ENCODE measurements at regions not wholly inside any gene's neighbourhood (a gene's known extent, or its start where the extent isn't known, plus 50 kb on each side); places are given as distances from the start of the nearest gene placed in this dataset.

DNA sequence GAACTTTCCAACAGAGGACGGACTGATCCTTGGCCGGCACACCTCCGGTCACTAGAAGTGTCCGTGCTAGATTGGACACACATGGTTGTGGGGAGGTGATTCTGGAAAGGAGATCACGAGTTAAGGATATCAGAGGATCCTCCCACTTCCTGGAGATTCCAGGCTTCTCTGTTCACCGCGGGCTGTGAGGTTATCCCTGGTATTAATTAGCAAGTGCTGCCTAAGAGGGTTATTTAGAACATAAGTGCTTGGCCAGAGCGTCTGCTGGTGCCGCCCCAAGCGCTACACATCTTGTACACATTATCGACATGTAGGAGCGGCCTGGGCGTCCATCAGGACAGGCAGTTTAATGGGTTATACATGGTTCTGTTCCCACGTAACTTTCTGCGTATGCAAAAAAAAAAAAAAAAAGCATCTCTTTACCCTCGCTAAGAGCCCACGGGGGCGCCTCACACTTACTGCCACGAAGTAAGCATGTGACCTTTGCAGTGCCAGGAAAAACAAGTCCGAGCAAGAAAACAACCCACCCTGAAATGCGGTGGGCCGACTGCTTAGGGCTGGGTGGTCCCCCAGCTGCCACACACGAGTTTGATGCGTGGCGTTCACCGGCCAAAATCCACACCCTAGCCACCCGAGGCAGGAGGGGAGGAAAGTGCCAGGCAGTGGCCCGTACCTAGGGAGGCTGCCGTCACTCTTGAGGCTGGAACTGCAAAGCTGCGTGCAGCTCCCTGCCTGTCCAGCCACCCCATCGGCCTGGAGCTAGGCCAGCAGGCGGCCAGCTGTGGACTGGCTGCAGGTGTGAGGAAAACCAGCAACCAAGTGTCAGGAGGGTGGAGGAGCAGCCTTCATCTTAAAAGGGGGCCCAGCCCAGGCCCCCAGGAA, 78.0 kb downstream of the CPN2 start:
- ATAC-seq (ENCODE audit: poor library complexity) (no peak), DNase-seq (no peak)
- intact Hi-C loops (cut with DNase I): loop anchor here (5.0 kb wide), 1 partner anchor 39 kb away; no protein-coding TSS in a partner anchor

- ATAC-seq (ENCODE audit: poor library complexity) (no peak), DNase-seq (no peak)
- intact Hi-C loops (cut with DNase I): loop anchor here (5.0 kb wide), 1 partner anchor 38 kb away; no protein-coding TSS in a partner anchor
Observed at GRCh38 chr3:194273743-194274310, 77.3 kb downstream of the CPN2 start.

DNA sequence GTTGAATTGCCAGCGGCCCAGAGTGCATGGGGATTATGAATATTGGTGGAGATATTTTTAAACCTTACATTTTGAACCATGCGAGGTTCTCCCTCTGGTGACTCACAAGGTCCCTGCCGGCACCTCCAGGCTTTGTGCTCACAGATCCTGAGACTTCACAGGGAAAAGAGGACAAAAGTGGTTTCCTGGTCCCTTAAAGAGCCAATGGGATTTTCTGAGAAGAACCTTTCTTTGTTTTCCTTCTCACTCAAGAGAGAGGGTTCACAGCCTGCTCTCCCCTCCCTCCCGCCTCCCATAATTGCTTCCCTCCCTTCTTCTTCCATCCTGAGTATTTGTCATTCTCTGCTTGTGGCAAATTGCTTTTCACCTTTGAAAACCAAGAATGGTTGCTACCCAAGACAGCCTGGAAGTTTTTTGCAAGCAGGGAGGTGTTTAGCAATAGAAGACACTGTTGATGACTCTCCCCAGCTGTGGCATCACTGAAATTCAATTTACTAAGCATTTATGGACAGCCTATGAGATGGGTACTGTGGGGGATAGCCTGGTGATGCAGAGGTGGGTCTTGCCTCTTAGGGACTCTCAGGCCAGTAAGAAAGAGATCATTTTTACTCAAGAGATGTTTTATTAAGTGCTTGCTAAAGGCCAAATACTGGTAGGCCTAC, 76.6 kb downstream of the CPN2 start:
- no peak for DNase-seq

GRCh38 chr3:194275291-194275690, 75.8 kb downstream of the CPN2 start:
- no peak for ATAC-seq (ENCODE audit: poor library complexity)
- no peak for DNase-seq

More for the DNA sequence above, 76.6 kb downstream of the CPN2 start:
- ATAC-seq (ENCODE audit: poor library complexity): no peak
- intact Hi-C loops (cut with DNase I): loop anchor here (5.0 kb wide), 1 partner anchor 38 kb away; no protein-coding TSS in a partner anchor

GRCh38 chr3:194275721-194276120, 75.4 kb downstream of the CPN2 start:
- no peak for DNase-seq
- intact Hi-C loops (cut with DNase I): no loop called here
- ATAC-seq (ENCODE audit: poor library complexity): no peak

More at GRCh38 chr3:194275291-194275690, 75.8 kb downstream of the CPN2 start:
- intact Hi-C loops (cut with DNase I): no loop called here

DNA sequence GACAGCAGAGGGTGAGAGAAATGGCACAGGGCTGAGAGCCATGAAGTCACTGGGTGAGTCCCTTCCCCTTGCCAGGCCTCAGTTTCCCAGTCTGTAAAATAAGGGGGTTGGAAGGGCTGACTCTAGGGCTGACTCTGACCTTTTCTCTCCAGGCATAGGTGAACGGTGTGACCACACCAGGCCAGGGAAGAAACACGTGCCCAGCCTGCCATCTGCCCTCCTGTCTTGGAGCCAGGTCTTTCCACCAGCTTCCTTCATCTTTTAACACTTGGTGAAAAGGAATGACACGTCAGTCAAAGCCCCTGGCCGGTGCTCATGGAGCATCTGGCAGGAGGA, 74.4 kb downstream of the CPN2 start:
- intact Hi-C loops (cut with DNase I): no loop called here
- ATAC-seq (ENCODE audit: poor library complexity) (no peak), DNase-seq (no peak)

GRCh38 chr3:194277104-194277785, 73.9 kb downstream of the CPN2 start:
- ATAC-seq (ENCODE audit: poor library complexity) (peak; percentile 64), DNase-seq (peak; percentile 77)
- intact Hi-C loops (cut with DNase I): no loop called here

DNA sequence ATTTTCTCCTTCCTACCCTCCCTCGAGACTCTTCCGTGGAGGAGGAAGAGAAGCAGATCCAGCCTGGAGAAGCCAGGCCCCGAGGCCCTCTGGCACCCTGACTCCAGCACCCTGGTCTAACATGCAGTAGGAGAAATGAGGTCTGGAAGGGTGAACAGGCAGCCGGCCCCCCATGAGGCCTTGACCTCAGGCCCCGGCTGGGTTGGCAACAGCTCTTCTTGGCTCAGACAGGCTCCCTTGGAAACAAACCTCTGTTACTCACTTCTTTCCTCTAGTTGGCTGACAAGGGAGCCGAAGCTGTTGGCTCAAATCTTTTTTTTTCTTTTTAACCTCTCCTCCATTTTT, 73.4 kb downstream of the CPN2 start:
- intact Hi-C loops (cut with DNase I): no loop called here
- DNase-seq: peak; percentile 80
- peak; percentile 80 for ATAC-seq (ENCODE audit: poor library complexity)

GRCh38 chr3:194278186-194278845, 72.8 kb downstream of the CPN2 start:
- ATAC-seq (ENCODE audit: poor library complexity) (no peak), DNase-seq (no peak)
- intact Hi-C loops (cut with DNase I): no loop called here

DNA sequence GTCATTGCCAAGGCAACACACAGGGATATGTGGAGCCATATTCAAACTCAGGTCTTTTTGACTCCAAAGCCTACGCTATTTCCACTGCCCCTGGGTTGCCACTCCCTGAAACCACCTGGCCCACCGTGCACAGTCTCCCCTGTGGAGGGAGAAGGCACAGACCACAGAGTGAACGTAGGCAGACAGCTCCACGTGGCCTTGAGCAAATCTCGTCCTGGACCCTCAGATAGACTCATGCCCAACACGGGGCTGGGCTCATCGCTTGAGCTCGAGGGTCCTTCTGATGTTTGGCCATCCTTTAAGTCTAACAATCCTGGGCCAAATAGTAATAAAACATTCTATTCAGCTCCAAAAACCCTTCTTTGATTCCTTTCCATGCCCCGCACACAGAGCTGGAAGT, 72.0 kb downstream of the CPN2 start:
- ATAC-seq (ENCODE audit: poor library complexity): no peak
- intact Hi-C loops (cut with DNase I): no loop called here
- DNase-seq: no peak

- no peak for ATAC-seq (ENCODE audit: poor library complexity)
- DNase-seq: no peak
- intact Hi-C loops (cut with DNase I): no loop called here
Observed at GRCh38 chr3:194279701-194280360, 71.3 kb downstream of the CPN2 start.

DNA sequence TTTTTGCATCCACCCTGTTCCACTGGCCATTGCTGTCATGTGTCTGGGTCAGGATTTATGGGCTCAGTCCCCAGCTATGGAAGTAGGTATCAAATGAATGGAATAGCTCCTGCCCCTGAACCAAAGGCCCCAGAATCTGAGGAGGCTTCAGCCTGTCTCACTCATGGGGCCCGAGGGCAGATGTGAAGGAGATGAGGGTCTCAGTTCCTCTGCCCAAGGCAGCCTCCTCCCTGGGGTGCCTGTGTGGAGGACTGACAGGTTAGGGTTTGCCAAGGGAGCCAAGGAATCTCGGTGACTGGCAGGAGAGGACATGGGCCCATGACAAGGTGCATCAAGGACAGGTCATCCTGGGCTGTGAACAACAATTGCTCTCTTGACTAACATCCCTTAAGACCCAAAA, 70.4 kb downstream of the CPN2 start:
- no peak for ATAC-seq (ENCODE audit: poor library complexity)
- no peak for DNase-seq
- intact Hi-C loops (cut with DNase I): no loop called here

GRCh38 chr3:194281306-194281705, 69.8 kb downstream of the CPN2 start:
- ATAC-seq (ENCODE audit: poor library complexity) (no peak), DNase-seq (no peak)
- intact Hi-C loops (cut with DNase I): no loop called here

DNA sequence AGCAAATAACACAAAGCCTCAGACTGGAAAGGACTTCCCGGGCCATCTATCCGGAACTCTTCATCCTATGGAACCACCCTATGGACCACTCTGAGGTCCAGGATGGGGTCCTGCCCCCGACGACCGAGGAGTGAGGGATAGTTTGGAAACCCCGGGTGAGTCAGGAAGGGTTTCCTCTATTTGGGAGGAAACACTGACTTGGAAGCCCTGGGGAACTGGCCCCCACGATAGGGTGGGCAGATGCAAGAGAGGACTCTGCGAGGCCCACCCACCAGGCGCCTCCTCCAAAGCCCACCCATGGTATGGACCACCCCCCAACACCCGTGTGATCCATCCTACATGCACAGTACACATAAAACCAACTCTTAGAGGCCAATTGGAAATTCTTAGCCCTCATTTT, 69.4 kb downstream of the CPN2 start:
- intact Hi-C loops (cut with DNase I): no loop called here
- DNase-seq (no peak), ATAC-seq (ENCODE audit: poor library complexity) (no peak)

DNA sequence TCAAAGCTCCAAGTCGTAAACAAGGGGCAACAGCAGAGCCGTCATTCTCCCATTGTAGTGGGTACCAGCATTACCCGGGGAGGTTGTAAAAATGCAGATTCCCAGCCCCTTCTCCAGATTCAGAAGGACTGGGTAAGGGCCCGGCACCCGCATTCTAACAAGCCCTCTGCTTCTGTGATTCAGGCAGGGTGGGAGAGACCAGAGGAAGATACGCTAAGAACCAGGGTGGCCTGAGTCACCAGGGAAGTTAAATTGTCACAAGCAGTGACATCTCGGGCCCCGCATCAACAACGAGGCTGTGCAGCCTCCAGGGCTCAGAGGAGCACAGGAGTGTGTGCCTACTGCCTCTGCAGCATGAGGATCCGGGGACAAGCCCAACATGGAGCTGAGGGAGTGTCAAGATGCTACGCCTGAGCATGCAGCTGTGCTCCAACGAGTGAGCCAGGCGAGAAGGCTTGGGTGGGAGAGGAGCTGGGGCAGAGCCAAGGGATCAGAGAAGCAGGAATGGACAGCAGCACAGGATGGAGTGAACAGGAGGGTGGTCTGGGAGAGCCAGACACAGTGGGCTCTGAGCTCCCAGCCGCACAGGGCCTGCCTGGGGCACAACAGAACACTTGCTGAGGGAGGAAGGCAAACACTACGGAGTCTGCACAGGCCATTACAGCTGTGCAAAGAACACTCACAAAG, 68.5 kb downstream of the CPN2 start:
- DNase-seq: no peak
- ATAC-seq (ENCODE audit: poor library complexity): no peak
- intact Hi-C loops (cut with DNase I): no loop called here

DNA sequence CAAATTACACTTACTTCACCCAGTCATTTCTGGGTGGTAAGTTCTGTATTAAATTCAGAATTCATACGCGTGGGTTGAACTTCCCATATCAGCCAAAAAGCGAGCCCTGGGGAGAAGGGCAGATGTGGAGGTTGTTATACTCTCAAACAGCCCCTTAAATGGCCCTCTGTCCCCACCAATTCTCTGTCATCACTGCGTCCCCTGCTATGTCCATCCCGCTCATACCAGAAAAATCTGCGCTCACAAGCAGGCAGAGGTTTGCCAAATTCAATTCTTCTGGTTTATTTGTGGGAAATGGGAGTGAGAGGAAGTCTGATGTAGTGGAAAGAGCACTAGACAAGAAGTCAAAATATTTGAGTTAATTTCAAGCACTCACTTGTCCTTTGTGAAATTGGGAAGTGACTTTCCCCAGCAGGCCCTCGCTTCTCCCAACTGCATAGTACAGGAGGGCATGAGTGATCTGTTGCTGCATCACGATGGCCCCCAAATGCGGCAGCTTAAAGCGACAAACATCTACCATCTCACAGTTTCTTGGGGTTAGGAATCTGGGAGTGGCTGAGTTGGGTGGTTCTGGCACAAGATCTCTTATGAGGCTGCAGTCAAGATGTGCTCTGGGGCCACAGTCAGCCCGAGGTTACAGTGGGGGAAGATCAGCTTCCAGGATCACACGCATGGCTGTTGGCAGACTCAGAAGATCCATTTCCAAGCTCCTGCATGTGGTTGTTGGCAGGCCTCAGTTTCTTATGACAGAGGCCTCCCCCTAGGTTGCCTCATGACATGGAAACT, 67.7 kb downstream of the CPN2 start:
- intact Hi-C loops (cut with DNase I): no loop called here
- peak; percentile 23 for ATAC-seq (ENCODE audit: poor library complexity)
- DNase-seq: no peak

- intact Hi-C loops (cut with DNase I): no loop called here
- no peak for ATAC-seq (ENCODE audit: poor library complexity)
- DNase-seq: no peak
Observed at GRCh38 chr3:194284351-194284750, 66.8 kb downstream of the CPN2 start.

All from Right ventricle myocardium superior (tissue), 1 donor.